GM18511 (cell line): ENCODE measurements at regions not wholly inside any gene's neighbourhood (a gene's known extent, or its start where the extent isn't known, plus 50 kb on each side); places are given as distances from the start of the nearest gene placed in this dataset.

Experiments
- ATAC-seq: cut with Tn5 transposase; IDR thresholded peaks from one replicate; pipeline ENCODE4 v1.9.1; 2021; ENCODE audit warnings: mild to moderate bottlenecking, moderate library complexity; ENCODE audit not compliant: unreplicated experiment

DNA sequence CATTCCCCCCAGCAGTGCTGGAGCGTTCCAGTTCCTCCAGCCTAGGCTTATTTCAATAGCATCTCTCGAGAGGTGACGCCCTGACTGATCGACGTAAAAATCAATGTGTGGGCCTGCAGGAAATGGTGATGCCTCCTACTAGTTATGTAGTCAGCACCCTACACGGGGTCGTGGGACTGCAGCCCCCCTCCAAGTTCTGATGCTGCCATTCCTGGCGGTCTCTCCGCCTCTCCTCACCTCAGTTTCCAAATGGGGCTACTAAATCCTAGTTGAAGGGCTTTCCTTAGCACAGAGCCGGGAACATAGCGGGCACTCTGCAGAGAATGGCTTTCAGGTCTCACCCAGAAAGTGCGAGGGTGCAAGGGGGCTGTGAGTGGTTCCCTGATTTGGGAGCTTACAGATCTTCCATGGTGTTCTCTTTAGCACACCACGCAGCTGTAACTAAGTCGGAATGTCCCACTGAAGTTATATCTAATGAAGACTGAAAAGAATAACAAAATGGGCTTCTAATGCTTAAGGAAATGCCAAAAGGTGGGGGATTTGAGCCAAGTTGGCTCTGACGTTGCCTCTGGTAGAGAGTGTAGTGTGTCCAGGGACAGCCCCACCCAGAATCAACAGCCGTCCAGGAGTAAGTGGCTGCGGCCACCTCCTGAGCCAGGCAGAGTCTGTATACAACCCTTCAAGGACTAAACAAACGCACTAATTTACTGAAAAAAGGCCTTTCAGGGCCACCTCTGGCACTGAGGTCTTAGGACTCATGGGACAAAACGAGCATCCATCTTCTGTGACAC, 299.7 kb upstream of the FOXF1 start:
- no peak for ATAC-seq

DNA sequence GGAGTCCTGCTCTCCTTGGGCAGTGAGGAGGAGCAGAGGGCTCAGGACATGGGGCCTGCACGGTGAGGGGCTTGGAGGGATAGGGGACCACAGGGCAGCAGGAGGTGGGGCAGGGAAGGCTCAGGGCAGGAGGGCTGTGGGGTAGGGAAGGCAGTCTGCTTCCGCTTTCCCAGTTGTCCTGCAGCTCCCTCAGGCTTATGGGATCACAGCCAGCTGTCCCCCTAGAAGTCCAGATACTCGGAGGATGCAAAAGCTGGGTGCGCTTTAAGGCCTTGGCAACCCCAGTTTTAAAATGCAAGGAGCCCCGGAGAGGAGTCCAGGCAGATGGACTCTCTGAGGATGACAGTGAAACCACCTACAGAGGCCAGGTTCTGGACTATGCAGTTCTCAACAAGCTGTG, 299.1 kb upstream of the FOXF1 start:
- no peak for ATAC-seq

DNA sequence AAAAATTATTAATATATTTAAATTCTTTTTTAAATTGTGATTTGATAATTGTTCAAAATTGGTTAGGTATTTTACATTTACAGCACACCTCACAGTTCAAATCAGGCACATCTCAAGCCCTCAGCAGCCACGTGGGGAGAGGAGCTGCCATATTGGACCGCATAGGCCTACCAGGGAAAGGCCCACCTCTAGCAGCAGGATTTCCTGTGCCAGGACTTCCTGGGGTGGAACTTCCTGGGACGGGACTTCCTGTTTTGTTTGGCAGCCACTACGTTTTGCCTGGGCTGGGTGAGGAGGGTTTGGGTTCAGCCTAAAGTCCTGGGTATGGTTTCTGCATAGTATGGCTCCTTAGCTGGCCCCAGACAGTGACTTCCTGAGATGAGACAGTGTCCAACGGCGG, 298.5 kb upstream of the FOXF1 start:
- ATAC-seq = no peak

DNA sequence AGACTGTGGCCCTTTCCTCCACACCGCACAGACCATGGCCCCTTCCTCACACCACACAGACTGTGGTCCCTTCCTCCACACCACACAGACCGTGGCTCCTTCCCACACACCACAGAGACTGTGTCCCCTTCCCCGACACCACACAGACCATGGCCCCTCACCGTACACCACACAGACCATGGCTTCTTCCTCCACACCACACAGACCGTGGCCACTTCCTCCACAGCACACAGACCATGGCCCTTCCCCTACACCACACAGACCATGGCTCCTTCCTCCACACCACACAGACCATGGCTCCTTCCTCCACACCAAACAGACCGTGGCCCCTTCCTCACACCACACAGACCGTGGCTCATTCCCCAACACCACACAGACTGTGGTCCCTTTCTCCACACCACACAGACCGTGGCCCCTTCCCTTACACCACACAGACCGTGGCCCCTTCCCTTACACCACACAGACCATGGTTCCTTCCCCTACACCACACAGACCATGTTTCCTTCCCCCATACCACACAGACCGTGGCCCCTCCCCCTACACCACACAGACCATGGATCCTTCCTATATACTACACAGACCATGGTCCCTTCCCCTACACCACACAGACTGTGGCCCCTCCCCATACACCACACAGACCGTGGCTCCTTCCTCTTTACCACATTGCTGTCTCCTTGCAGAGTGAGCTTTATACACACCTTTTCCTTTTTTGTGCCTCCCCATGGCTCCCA, 297.5 kb upstream of the FOXF1 start:
- ATAC-seq = no peak

DNA sequence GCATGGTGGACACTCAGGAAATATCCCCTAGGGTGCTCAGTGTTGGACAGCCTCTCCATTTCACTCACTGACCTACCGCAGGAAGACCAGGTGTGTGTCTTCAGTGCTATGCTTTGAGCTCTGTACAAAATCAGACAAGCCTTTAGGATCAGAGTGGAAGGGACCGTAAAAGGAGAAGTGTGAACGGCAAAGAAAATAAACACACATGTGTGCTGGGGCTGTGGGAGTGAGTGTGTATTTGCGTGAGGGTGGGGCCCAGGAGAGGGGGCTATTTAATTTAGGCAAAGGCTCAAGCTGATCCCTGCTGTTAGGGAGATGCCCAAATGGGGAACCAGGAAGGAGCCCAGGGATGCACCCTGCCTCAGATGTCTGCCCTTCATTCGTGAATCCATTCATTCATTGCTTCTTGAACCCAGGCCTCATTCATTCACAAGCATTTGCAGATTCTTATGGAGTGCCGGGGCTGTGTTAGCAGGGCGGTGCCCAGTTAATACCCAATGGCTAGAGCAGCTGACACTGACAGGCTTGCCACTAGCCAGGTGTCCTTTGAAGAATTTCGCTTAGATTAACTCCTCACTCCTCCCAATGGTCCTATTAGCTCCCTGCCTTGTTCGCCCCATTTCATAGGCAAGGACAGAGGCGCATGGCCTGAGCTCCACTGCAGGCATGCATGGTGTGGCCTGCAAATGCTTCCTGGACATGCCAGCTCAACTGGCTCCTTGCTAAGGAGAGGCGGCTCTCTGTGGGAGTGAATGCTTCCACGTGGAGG, 296.7 kb upstream of the FOXF1 start:
- no peak for ATAC-seq

DNA sequence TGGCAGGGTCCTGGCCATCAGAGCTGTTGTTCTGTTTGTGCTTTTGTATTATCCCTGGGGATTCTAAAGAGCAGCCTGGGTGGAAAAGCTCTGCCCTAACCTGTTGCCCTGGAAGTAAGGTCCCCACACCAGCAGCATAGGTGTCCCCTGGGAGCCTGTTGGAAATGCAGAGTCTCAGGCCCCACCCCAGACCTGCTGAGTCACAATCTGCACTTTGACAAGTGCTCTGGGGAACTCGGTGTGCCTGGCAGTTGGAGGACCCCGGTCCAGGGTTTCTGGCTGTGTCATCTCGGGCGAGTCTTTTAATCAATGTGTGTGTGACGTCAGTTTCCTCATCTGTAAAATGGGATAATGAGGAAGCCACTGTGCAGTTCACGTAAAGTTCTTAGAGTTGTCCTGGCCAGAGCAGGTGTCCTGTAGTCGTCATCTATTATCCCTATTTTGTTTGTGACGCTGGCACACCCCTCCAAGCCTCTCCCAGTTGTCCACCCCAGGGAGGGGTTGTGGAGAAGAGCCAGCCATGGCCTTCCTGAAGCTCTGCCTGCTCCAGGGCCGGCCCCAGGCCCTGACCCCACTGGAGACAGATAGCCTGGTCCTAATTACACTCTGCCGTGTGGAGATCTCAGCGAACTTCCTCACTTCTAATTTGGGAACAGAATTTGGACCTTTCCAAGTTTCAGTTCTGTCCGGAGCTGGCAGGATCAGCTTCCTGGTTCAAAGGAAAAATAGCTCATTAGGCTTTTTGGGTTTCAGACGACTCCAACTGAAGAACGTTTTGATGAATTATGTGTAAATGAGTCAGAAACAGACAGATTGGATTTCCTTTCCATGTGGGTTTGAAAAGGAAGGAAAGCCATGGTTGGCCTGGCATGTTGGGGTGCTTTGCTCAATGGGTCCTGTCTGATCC, 295.7 kb upstream of the FOXF1 start:
- ATAC-seq = no peak

DNA sequence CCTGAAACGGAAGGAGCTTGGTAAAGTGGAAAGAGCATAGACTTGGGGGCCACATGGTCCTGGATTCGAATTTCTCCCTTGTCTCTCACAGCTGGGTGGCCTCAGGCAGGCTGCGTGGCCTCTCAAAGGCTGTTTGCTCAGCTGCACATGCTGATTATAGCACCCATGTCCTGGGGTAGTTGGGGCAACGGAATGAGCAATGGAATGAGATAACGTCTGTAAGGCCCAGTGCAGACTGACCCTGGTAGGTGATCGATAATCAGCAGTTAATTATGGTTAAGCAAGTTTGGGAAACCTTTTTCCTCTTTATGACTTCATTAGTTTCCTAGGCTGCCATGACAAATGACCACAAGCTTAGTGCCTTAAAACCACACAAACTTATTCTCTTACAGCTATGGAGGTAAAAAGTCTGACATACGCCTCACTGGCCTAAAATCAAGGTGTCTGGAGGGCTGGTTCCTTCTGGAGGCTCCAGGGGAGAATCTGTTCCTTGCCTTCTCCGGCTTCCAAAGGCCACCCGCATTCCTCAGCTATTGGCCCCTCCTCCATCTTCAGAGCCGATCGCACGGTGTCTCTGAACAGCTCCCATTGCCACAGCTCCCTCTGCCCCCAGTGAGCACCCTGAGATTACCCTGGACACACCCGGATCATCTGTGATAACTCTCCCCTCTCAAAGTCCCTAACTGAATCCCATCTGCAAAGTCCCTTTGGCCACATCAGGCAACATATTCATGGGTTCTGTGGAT, 294.9 kb upstream of the FOXF1 start:
- no peak for ATAC-seq

DNA sequence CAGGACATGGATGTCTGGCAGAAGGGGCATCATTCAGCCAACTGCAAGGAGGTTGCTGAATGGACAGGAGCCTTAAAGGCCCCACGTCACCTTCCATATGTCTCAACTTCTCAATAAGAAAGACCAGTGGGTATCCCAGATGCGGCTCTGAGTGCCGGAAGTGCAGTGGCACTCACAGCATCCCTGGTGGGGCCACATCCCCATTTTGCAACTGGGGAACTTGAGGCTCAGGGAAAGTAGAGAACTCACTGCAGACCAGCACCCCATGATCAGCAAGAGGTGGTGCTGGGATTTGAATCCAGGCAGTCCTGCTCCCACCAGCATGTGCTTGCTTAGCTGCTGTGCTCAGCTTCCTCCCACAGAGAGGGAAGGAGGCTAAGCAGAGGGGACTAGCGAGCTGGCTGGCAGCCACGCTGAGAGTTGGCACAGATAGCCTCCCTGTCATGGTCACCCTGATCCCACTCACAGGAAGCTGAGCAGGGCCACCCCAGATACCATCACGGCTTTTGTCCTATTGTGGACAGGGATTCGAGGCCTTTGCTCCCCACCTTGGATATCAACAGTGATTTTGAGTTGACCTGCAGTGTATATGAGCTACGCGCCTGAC, 294.2 kb upstream of the FOXF1 start:
- no peak for ATAC-seq

DNA sequence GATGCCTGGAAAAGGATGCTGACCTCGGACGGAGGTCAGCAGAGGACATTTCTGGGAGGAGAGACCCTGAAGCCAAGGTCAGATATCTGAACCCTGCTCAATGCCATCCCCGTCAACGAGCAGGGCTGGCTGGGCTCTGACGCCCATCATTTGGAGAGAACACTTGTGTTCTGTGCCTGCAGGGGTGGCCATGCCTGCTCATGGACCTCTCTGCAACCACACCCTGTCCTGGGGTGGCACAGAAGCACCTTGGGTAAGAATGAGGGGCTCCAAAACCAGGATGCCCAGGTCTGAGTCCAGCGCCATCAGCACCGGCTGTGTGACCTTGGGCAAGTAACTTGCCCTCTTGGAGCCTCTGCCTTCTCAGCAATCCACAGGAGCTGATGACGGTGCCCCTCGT, 293.7 kb upstream of the FOXF1 start:
- ATAC-seq = no peak

DNA sequence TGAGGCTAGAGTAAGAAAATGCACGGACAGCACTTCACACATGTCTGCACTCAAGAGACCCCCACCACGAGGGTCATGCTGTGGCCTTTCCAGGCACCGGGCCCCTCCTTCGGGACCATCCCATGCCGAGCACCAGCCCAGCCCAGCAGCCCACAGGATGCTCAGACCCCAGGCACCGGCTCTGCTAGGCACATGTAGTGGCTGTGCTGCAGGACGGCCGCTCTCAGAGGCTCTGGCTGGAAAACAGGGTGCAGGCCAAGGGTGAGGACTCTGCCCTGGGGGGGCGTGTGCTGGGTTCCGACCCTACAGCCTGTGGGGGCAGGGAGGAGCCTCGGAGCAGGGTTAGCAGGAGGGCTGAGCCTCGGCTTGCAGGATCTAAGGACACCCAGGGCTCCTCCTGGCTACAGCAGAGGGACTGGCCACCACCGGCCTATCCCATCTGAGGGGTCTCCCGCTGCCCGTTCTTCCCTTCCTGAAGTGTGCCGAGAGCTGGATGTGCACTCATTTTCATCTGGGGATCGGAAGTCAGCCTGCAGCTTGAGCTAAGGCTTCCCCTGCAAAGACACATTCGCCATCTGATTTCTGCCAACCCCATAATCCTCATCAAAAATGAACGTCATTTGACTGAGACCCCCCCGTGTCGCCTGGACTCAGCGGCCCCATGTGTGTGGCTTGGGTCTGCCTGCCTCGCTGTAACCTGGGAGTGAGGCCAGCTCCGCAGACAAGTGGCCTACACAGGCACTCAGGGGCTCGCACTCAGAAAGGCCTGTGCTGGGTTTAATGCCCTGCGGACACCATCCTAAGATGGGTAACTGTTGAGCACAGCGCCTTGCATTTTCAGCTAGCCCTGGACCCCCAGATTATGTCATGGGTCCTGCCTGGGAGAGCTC, 293.1 kb upstream of the FOXF1 start:
- ATAC-seq = no peak

DNA sequence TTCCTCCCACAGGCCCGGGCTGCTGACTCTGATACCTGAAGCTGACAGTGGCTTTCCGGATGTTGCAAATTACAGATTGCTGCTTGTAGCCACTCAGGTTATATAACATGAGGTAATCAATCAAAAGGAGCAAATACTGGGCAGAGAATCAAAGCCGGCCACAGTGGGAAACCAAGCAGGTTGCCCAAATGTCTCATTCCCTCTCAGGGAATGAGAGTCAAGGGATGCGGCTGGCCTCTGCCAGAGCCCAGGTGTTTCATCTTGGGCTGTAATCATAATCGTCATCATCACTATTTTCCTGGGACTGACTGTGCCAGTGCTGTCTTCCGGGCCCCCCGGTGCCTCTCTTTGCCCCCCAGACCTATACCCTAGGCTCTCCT, 292.4 kb upstream of the FOXF1 start:
- ATAC-seq = no peak

DNA sequence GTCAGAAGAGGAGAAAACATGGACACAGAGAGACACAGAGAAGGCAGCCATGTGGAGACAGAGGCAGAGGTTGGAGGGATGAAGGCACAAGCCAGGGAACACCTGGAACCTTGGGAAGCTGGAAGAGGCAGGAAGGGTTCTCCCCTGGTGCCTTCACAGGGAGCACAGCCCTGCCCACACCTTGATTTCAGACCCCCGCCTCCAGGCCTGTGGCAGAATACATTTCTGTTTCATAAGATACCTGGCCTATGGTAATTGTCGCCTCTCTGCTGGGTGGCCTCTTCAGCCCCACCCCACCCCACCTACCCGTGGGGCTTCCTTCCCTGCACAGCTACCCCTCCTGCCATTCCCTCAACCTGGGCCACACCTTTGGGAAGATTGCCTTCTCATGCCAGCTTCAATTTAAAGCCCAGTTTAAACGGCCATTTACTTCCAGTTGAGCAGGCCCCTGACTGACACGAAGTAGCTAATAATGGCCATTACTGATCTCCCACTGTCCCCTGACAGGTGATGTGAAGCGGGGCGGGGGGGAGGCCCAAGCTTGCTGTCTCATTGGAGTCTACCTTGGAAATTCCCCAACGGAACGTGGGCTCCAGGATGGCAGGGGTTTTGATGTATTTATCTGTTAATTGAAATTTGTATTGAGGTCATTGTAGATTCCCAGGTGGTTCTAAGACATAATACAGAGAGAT, 291.7 kb upstream of the FOXF1 start:
- no peak for ATAC-seq

DNA sequence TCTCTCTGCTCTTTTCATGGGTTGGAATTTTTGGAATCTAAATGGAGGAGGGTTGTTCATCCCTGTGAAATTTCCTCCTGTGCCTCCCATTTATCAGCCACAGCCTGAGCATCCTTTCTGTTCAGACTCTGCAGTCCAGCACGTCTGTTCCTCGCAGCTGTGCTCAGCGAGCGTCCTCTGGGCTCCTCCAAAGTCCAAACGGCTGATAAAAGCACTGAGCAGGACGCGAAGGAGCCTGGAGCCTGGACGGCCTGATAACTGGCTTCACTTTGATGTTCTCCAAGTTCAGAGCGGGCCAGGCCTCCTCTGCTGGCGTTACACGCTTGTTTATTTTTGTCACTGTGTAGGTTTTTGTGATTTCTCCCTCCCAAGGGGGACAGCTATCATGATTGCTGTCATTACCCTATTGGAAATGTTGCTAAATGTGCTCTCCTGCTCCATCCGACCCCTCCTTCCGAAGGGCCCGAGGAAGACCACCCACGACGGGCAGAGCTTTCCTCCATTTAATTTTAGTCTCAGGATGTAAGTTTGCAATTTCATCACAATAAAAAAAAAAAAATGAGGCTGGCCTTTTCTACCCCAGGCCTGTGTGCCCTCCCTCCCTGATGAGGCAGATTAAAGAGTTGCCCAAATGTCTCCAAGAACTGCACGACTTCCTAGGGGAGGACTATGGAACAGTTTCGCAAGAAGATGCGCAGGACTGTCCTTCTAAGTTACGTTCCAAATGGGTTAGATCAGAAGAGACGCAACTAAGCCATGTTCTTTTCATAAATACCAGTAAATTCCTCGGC, 290.5 kb upstream of the FOXF1 start:
- no peak for ATAC-seq

DNA sequence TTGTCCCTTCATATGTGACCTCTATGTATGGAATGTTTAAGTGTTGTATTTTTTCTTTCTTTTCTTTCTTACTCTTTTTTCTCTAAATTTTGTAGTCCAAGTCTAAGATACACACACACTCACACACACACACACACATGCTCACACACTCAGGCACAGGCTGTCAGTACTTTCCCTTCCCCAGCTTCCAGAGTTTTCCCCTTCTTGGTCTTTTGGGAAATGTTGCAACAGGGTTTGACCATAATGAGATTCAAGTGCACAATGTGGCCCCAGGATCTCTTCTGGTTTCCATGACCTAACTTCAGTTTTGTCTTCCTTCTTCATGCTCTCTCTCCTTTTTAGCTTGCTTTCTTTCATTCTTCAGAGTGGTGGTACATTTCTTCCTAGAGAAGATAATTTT, 289.8 kb upstream of the FOXF1 start:
- no peak for ATAC-seq

DNA sequence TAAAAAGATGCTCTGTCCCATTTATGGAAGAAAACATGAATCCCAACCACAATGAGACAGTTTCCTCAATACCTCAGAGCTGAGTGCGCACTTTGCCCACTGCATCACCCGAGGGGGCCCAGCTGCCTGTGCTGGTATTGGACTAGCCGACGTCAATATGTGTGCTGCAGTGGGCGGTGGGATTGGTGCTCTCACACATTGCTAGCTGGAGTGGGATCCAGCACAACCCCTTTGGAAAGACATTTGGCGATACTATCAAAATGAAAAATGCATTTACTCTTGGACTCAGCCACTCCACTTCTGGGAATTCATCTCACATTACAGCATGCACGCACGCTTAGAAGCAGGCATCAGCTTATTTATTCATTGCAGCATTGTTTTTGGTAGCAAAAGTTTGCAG, 289.2 kb upstream of the FOXF1 start:
- no peak for ATAC-seq

DNA sequence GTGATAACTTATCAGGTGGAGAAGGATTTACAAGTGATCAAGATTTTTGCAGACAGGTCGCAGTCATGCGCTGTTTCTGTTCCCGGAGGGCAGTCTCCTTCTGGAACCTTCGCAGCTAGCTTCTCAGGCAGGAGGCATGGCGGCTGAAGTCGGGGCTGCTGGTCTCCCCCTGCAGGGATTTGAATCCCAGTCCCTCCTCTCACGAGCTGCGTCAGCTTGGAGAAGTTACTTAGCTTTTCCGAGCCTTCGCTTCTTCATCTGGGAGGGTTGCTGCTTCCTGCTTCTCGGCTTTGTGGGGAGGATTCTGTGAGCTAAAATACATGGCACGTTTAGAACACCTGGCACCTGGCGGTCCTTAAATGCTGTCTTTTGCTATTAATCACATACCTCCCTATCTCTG, 287.8 kb upstream of the FOXF1 start:
- no peak for ATAC-seq

DNA sequence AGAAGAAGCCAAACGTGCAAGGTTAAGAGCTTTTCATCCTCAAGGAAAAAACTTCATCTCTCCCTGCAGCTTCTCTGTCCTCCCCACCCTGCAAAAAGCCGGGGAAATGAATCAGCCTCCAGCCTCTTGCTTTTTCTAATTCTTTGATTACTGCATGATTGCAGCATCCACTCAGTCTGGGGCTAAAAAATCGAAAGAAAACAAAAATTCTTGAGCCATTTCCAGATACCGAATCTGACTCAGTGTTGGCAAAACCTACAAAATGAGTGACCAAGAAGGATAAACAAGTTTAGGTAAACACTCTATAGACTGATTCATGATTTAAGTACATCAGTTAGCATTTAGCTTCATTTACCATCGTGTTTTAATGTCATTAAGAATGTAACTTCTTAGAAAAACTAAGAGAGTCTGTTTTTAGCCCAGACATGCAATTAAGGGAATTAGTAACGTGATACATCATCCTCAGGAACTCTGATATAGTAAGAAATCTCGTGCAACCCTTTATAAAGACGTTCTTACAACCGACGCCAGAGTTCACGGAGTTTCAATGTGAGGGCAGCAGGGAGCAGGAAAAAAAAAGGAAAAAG, 287.3 kb upstream of the FOXF1 start:
- no peak for ATAC-seq
